Choroid plexus epithelial cell (primary cell): ENCODE measurements at regions not wholly inside any gene's neighbourhood (a gene's known extent, or its start where the extent isn't known, plus 50 kb on each side); places are given as distances from the start of the nearest gene placed in this dataset.

Source experiments
- DNase-seq: peaks from one replicate; pipeline ENCODE4 v3.0.0-alpha.2; 2010; ENCODE audit warnings: low read depth
- H3K4me3 ChIP-seq: 2 replicates; pipeline ENCODE4 v1.5.1; 2011; ENCODE audit warnings: low read depth, mild to moderate bottlenecking, control low read depth, low read length, moderate library complexity
- CTCF ChIP-seq: conservative IDR thresholded peaks from 2 replicates; pipeline ENCODE4 v1.5.1; 2011; ENCODE audit warnings: low read depth, mild to moderate bottlenecking, control low read depth, inconsistent platforms, low read length, moderate library complexity

- TF ChIP-seq CTCF = no peak
- no peak for DNase-seq
- H3K4me3 ChIP-seq = no peak overlapping the region
These were observed 196.3 kb downstream of the SETD4 start for GRCh38 chr21:35864039-35864438.

GRCh38 chr21:35862969-35863368 lies 197.4 kb downstream of the SETD4 start:
- no peak for TF ChIP-seq CTCF
- no peak overlapping the region for H3K4me3 ChIP-seq
- no peak for DNase-seq

GRCh38 chr21:35861661-35862060 lies 198.7 kb downstream of the SETD4 start:
- H3K4me3 ChIP-seq = no peak overlapping the region
- no peak for TF ChIP-seq CTCF
- no peak for DNase-seq

GRCh38 chr21:35860189-35860869 lies 200.0 kb downstream of the SETD4 start:
- DNase-seq = no peak
- TF ChIP-seq CTCF = no peak
- no peak overlapping the region for H3K4me3 ChIP-seq

- no peak for TF ChIP-seq CTCF
- DNase-seq = no peak
- no peak overlapping the region for H3K4me3 ChIP-seq
These were observed 200.6 kb downstream of the SETD4 start for GRCh38 chr21:35859677-35860076.

- TF ChIP-seq CTCF = no peak
- no peak for DNase-seq
- H3K4me3 ChIP-seq = no peak overlapping the region
These were observed 203.2 kb downstream of the SETD4 start for GRCh38 chr21:35857095-35857494.

GRCh38 chr21:35855484-35855883 lies 204.8 kb downstream of the SETD4 start:
- H3K4me3 ChIP-seq = no peak overlapping the region
- DNase-seq = no peak
- TF ChIP-seq CTCF = no peak
